Keratinocyte (primary cell): ENCODE measurements at regions not wholly inside any gene's neighbourhood (a gene's known extent, or its start where the extent isn't known, plus 50 kb on each side); places are given as distances from the start of the nearest gene placed in this dataset.

Source experiments
- DNase-seq: peaks from one replicate; pipeline ENCODE4 v3.0.0-alpha.2; 2011; ENCODE audit warnings: low read depth, missing footprints, low spot score
- FAIRE-seq: peaks from 2 replicates; lab custom pipeline; 2011; peaks lifted over from hg19 to GRCh38; lab: Jason Lieb, UNC
- H2AFZ ChIP-seq: 2 replicates; pipeline ENCODE4 v1.6.0; 2012; ENCODE audit warnings: low read length, control low read depth, inconsistent platforms; ENCODE audit not compliant: control insufficient read depth
- H3K27ac ChIP-seq: 2 replicates; pipeline ENCODE4 v1.5.1; 2011; ENCODE audit warnings: low read length; ENCODE audit not compliant: control insufficient read depth, insufficient read depth
- H3K27me3 ChIP-seq: 3 replicates; pipeline ENCODE4 v1.6.0; 2011; ENCODE audit warnings: low read length; ENCODE audit not compliant: control insufficient read depth, insufficient read depth; ENCODE audit errors: extremely low read depth
- H3K36me3 ChIP-seq, 2 experiments: 2 replicates in 1 of 2; 3 replicates in 1 of 2; pipeline ENCODE4 v1.5.1; 2011; ENCODE audit warnings: low read length in 2 of 2, mild to moderate bottlenecking in 1 of 2; ENCODE audit not compliant: control insufficient read depth in 2 of 2, insufficient read depth in 2 of 2; ENCODE audit errors: extremely low read depth in 1 of 2
- H3K4me1 ChIP-seq: 3 replicates; pipeline ENCODE4 v1.5.1; 2011; ENCODE audit warnings: low read length; ENCODE audit not compliant: control insufficient read depth, insufficient read depth; ENCODE audit errors: extremely low read depth
- H3K4me2 ChIP-seq: 3 replicates; pipeline ENCODE4 v1.6.0; 2011; ENCODE audit warnings: low read depth, low read length; ENCODE audit not compliant: control insufficient read depth, insufficient read depth; ENCODE audit errors: extremely low read depth
- H3K4me3 ChIP-seq, 3 experiments: fragments of 200-600 bp in 1 of 3; sonication (generic) in 1 of 3; 2 replicates in 2 of 3; 3 replicates in 1 of 3; pipeline ENCODE4 v1.5.1; 2011 to 2016; ENCODE audit warnings: low read length in 3 of 3, mild to moderate bottlenecking in 3 of 3, control low read depth in 2 of 3, inconsistent platforms in 1 of 3, low read depth in 1 of 3, mixed read lengths in 1 of 3, mixed run types in 1 of 3, moderate library complexity in 1 of 3; ENCODE audit not compliant: control insufficient read depth in 2 of 3, insufficient read depth in 2 of 3; ENCODE audit errors: extremely low read depth in 1 of 3
- H3K79me2 ChIP-seq: 2 replicates; pipeline ENCODE4 v1.6.0; 2012; ENCODE audit warnings: low read length; ENCODE audit not compliant: control insufficient read depth, insufficient read depth
- H3K9ac ChIP-seq: 3 replicates; pipeline ENCODE4 v1.6.0; 2011; ENCODE audit warnings: low read length; ENCODE audit not compliant: control insufficient read depth, insufficient read depth; ENCODE audit errors: extremely low read depth
- H3K9me1 ChIP-seq: 3 replicates; pipeline ENCODE4 v1.6.0; 2011; ENCODE audit warnings: low read length; ENCODE audit not compliant: control insufficient read depth, insufficient read depth; ENCODE audit errors: extremely low read depth
- H3K9me3 ChIP-seq: 2 replicates; pipeline ENCODE4 v1.5.1; 2012; ENCODE audit warnings: low read depth, low read length; ENCODE audit not compliant: control insufficient read depth
- H4K20me1 ChIP-seq: 3 replicates; pipeline ENCODE4 v1.6.0; 2011; ENCODE audit warnings: low read length; ENCODE audit not compliant: control insufficient read depth, insufficient read depth; ENCODE audit errors: extremely low read depth
- CTCF ChIP-seq, 3 experiments: IDR thresholded peaks in 1 of 3; conservative IDR thresholded peaks in 1 of 3; optimal IDR thresholded peaks in 1 of 3; 2 replicates in 2 of 3; 3 replicates in 1 of 3; pipeline versions ENCODE3 to v1.5.1; 2011; ENCODE audit warnings: low read length in 3 of 3, mild to moderate bottlenecking in 3 of 3, moderate library complexity in 2 of 3, control low read depth in 1 of 3, inconsistent platforms in 1 of 3; ENCODE audit not compliant: insufficient read depth in 2 of 3; ENCODE audit errors: extremely low read depth in 1 of 3
- EZH2 ChIP-seq: IDR thresholded peaks from one replicate; pipeline ENCODE4 v1.6.1; 2012; ENCODE audit warnings: inconsistent platforms, mild to moderate bottlenecking, low read length, moderate library complexity
- dilution Hi-C: fragments of 300-500 bp; cut with MboI; formaldehyde crosslinking; loops from one replicate; pipeline ENCODE4 v1.7.0; 2020; ENCODE audit warnings: low sequenced_read_pairs; ENCODE audit not compliant: extremely low pct_ligation_motif_present

- FAIRE-seq = no peak
Observed at GRCh38 chr13:80438521-80438920, 97.6 kb upstream of the SPRY2 start.

DNA sequence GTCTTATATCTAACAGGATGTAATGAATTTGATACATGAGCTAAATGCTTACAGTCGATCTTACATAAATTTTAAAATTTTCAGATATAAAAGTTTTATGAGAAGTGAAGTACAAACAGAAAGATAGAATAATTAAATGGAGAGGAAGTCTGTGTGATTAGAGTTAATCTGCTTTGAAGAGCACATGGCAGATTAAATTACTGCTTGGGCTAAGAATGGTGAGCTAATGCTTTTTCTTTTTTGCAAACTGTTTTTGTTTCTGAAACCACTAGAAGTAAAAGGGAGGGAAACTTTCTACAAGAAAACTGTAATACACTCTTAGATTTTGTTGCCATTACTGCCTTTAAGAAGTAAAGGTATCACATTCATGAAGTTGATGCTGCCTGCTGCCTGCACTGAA is 96.3 kb upstream of the SPRY2 start:
- no peak for TF ChIP-seq CTCF (optimal IDR thresholded peaks at IDR 0.05 in 1 of 3, IDR thresholded peaks at IDR 0.05 in 1 of 3, conservative IDR thresholded peaks at IDR 0.05 in 1 of 3; ENCODE audit: extremely low read depth in 1 of 3, insufficient read depth in 2 of 3, low read length in 3 of 3)
- no peak for TF ChIP-seq EZH2
- FAIRE-seq = no peak

More at GRCh38 chr13:80438521-80438920, 97.6 kb upstream of the SPRY2 start:
- no peaks in the 10 kb centered on the region for H3K4me1 ChIP-seq
- H3K36me3 ChIP-seq = no peaks in the 10 kb centered on the region
- H3K27ac ChIP-seq = no peak overlapping the region
- H3K4me2 ChIP-seq = no peak overlapping the region
- no peaks in the 10 kb centered on the region for H3K9me1 ChIP-seq
- no peaks in the 10 kb centered on the region for H3K79me2 ChIP-seq
- H3K9me3 ChIP-seq = no peaks in the 10 kb centered on the region
- TF ChIP-seq EZH2 (no peak), CTCF (optimal IDR thresholded peaks at IDR 0.05 in 1 of 3, IDR thresholded peaks at IDR 0.05 in 1 of 3, conservative IDR thresholded peaks at IDR 0.05 in 1 of 3; ENCODE audit: extremely low read depth in 1 of 3, insufficient read depth in 2 of 3, low read length in 3 of 3) (no peak)
- no peak overlapping the region for H3K4me3 ChIP-seq
- H2AFZ ChIP-seq = no peak overlapping the region
- dilution Hi-C loops = no loop called here
- no peaks in the 10 kb centered on the region for H3K27me3 ChIP-seq
- H4K20me1 ChIP-seq = no peaks in the 10 kb centered on the region
- H3K9ac ChIP-seq = no peak overlapping the region
- DNase-seq = no peak

More for the DNA sequence above, 96.3 kb upstream of the SPRY2 start:
- Histone ChIP-seq H2AFZ (no peak overlapping the region), H4K20me1 (no peaks in the 10 kb centered on the region), H3K4me2 (no peak overlapping the region), H3K27me3 (no peaks in the 10 kb centered on the region), H3K4me3 (no peak overlapping the region), H3K36me3 (no peaks in the 10 kb centered on the region), H3K9ac (no peak overlapping the region), H3K4me1 (no peaks in the 10 kb centered on the region), H3K9me1 (no peaks in the 10 kb centered on the region), H3K9me3 (no peaks in the 10 kb centered on the region), H3K79me2 (no peaks in the 10 kb centered on the region), H3K27ac (no peak overlapping the region)
- no peak for DNase-seq
- dilution Hi-C loops = no loop called here
